ENCODE measurements at regions not wholly inside any gene's neighbourhood (a gene's known extent, or its start where the extent isn't known, plus 50 kb on each side); places are given as distances from the start of the nearest gene placed in this dataset.

DNA sequence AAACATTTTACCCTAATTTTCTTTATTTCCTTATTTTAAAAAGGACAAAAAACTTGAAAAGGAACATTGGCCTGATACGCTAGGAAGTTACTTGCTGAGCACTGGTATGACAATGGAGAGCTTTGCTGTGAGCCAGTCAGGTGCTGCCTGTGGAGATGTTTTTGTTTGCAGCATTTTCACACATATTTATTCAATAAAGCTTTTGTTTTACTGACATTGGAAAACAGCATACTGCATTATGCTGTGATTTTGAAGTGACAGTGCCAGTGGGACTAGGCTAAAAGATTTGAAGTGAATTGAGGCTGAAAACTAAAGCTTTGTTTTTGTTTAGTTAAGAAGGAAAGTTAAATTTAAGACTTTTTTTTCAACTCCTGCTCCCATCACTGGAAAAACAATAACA lies 470.7 kb upstream of the ZEB2 start:
- no peak overlapping the region for H3K4me3 ChIP-seq (replicated peaks in 1 of 2; ENCODE audit: low read depth in 1 of 2, low read length in 2 of 2)
- POLR2A ChIA-PET, result no interaction called here

More for the DNA sequence above, 470.7 kb upstream of the ZEB2 start:
- no peaks in the 10 kb centered on the region for H4K20me1 ChIP-seq (ENCODE audit: insufficient read depth)
- no peaks in the 10 kb centered on the region for H3K9me3 ChIP-seq (ENCODE audit: control insufficient read depth in 1 of 2, insufficient read depth in 1 of 2, low read depth in 1 of 2, low read length in 2 of 2)
- TF ChIP-seq ZNF274 (IDR thresholded peaks at IDR 0.05; ENCODE audit: low read depth, low read length) (no peak), TCF7L2 (IDR thresholded peaks at IDR 0.05; ENCODE audit: borderline replicate concordance, extremely low read depth, insufficient read depth, insufficient read length) (no peak), JUND (IDR thresholded peaks at IDR 0.05) (no peak), ZFX (IDR thresholded peaks at IDR 0.05) (no peak), RAD21 (IDR thresholded peaks at IDR 0.05; ENCODE audit: low read depth) (no peak), SP1 (IDR thresholded peaks at IDR 0.05; ENCODE audit: low read depth) (no peak), ELF1 (IDR thresholded peaks at IDR 0.05; ENCODE audit: borderline replicate concordance, low read depth) (no peak), YY1 (IDR thresholded peaks at IDR 0.05; ENCODE audit: extremely low read depth, insufficient replicate concordance, low read depth, low read length) (no peak)
- TF ChIP-seq, protein P1, sequence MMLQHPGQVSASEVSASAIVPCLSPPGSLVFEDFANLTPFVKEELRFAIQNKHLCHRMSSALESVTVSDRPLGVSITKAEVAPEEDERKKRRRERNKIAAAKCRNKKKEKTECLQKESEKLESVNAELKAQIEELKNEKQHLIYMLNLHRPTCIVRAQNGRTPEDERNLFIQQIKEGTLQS (IDR thresholded peaks at IDR 0.05), result no peak
- TF ChIP-seq, protein P2, sequence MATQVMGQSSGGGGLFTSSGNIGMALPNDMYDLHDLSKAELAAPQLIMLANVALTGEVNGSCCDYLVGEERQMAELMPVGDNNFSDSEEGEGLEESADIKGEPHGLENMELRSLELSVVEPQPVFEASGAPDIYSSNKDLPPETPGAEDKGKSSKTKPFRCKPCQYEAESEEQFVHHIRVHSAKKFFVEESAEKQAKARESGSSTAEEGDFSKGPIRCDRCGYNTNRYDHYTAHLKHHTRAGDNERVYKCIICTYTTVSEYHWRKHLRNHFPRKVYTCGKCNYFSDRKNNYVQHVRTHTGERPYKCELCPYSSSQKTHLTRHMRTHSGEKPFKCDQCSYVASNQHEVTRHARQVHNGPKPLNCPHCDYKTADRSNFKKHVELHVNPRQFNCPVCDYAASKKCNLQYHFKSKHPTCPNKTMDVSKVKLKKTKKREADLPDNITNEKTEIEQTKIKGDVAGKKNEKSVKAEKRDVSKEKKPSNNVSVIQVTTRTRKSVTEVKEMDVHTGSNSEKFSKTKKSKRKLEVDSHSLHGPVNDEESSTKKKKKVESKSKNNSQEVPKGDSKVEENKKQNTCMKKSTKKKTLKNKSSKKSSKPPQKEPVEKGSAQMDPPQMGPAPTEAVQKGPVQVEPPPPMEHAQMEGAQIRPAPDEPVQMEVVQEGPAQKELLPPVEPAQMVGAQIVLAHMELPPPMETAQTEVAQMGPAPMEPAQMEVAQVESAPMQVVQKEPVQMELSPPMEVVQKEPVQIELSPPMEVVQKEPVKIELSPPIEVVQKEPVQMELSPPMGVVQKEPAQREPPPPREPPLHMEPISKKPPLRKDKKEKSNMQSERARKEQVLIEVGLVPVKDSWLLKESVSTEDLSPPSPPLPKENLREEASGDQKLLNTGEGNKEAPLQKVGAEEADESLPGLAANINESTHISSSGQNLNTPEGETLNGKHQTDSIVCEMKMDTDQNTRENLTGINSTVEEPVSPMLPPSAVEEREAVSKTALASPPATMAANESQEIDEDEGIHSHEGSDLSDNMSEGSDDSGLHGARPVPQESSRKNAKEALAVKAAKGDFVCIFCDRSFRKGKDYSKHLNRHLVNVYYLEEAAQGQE (IDR thresholded peaks at IDR 0.05; ENCODE audit: low read depth), result no peak
- TF ChIP-seq, protein P3, sequence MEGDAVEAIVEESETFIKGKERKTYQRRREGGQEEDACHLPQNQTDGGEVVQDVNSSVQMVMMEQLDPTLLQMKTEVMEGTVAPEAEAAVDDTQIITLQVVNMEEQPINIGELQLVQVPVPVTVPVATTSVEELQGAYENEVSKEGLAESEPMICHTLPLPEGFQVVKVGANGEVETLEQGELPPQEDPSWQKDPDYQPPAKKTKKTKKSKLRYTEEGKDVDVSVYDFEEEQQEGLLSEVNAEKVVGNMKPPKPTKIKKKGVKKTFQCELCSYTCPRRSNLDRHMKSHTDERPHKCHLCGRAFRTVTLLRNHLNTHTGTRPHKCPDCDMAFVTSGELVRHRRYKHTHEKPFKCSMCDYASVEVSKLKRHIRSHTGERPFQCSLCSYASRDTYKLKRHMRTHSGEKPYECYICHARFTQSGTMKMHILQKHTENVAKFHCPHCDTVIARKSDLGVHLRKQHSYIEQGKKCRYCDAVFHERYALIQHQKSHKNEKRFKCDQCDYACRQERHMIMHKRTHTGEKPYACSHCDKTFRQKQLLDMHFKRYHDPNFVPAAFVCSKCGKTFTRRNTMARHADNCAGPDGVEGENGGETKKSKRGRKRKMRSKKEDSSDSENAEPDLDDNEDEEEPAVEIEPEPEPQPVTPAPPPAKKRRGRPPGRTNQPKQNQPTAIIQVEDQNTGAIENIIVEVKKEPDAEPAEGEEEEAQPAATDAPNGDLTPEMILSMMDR (IDR thresholded peaks at IDR 0.05 in 2 of 3, conservative IDR thresholded peaks at IDR 0.05 in 1 of 3; ENCODE audit: borderline replicate concordance in 1 of 3, insufficient read depth in 1 of 3, low read depth in 2 of 3, low read length in 2 of 3), result no peak
- no peak overlapping the region for H3K4me2 ChIP-seq (ENCODE audit: low read length)
- no peak overlapping the region for H2AFZ ChIP-seq (ENCODE audit: low read depth, low read length, poor library complexity, severe bottlenecking)
- no peak for DNase-seq (ENCODE audit: low read depth, low spot score)
- no peaks in the 10 kb centered on the region for H3K27me3 ChIP-seq (ENCODE audit: insufficient read depth, low read length)
- H3K36me3 ChIP-seq (ENCODE audit: control insufficient read depth in 1 of 2, insufficient read depth in 2 of 2, low read length in 2 of 2), result no peaks in the 10 kb centered on the region
- H3K9me2 ChIP-seq (ENCODE audit: insufficient read depth), result no peaks in the 10 kb centered on the region
- no peak overlapping the region for H3K27ac ChIP-seq (ENCODE audit: low read depth, low read length)
- no peak for ATAC-seq
- no TSS peak for BruUV-seq (replicated peaks)
- no peak overlapping the region for H3K9ac ChIP-seq (ENCODE audit: low read length)
- no peaks in the 10 kb centered on the region for H3K4me1 ChIP-seq (ENCODE audit: control insufficient read depth in 1 of 2, insufficient read depth in 2 of 2, low read length in 2 of 2)
- ChIA-PET CTCF (no interaction called here), RAD21 (ENCODE audit: low non-redundant PET in 1 of 2, low total read pairs in 2 of 2, uncharacterized antibody in 2 of 2, unreplicated experiment in 2 of 2) (no interaction called here)
- intact Hi-C loops (cut with micrococcal nuclease), result no loop called here
- H3K79me2 ChIP-seq (ENCODE audit: insufficient read depth, low read length), result no peaks in the 10 kb centered on the region
